Stimulated activated naive B cell treated with anti-CD40 and anti-IgM and Interleukin-4, amounts not matched to agents 10 μg/mL and 1 μg/mL and 100 μg/mL, for 72 hours (primary cell): ENCODE measurements at regions not wholly inside any gene's neighbourhood (a gene's known extent, or its start where the extent isn't known, plus 50 kb on each side); places are given as distances from the start of the nearest gene placed in this dataset.
"Not testable (repeated sequence)": the region's sequence is repeated elsewhere in the genome, so short reads cannot be mapped to it uniquely, and the experiment has no call there.

ENCODE experiments used
- ATAC-seq, 2 donors: fragments of 150-1000 bp; cut with Tn5 transposase; replicated peaks; 2 replicates each; pipeline ENCODE4 v1.10.0; 2021; ENCODE audit warnings: moderate library complexity in 1 of 2
- DNase-seq: peaks from one replicate; pipeline ENCODE4 v3.0.0; 2021
- H3K27ac Mint-ChIP-seq: one replicate; pipeline ENCODE4 v1.8.0; 2022; ENCODE audit warnings: mild to moderate bottlenecking, mixed read lengths
- H3K27me3 Mint-ChIP-seq, 2 donors: one replicate each; pipeline ENCODE4 v1.8.0; 2022; ENCODE audit warnings: mixed read lengths in 2 of 2
- H3K36me3 Mint-ChIP-seq, 2 donors: one replicate each; pipeline ENCODE4 v1.8.0; 2022; ENCODE audit warnings: mixed read lengths in 2 of 2, mild to moderate bottlenecking in 1 of 2
- H3K4me1 Mint-ChIP-seq, 2 donors: one replicate each; pipeline ENCODE4 v1.8.0; 2022; ENCODE audit warnings: mixed read lengths in 2 of 2, mild to moderate bottlenecking in 1 of 2
- H3K4me3 Mint-ChIP-seq, 2 donors: one replicate each; pipeline ENCODE4 v1.8.0; 2022; ENCODE audit warnings: mild to moderate bottlenecking in 2 of 2, mixed read lengths in 2 of 2, moderate library complexity in 1 of 2
- H3K9me3 Mint-ChIP-seq, 2 donors: one replicate each; pipeline ENCODE4 v1.8.0; 2022; ENCODE audit warnings: mixed read lengths in 2 of 2, mild to moderate bottlenecking in 1 of 2

DNA sequence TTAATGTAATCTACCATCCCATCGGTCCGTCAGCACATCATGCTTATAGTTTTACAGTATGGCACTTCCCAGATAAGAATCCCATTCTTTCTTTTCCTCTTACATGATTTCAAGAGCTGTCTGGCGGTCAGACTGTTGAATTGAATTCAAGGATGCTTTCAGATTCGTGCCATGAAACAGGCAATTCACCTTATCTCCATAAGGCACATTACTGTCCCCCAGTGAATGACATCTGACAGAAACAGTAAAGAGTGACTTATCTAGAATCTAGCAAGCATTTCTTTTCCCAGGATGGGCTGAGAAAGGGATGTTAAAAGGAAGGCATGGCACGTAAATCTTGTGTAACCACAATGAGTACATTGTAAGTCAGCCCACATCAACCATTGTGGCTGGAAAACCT is 61.1 kb upstream of the SEM1 start:
- Mint-ChIP-seq H3K4me3 (no peak overlapping the region), H3K36me3 (no peaks in the 10 kb centered on the region), H3K9me3 (peaks cover 0 to 2% of the 10 kb centered on the region in 2 donors), H3K4me1 (no peaks in the 10 kb centered on the region), H3K27ac (no peak overlapping the region), H3K27me3 (peaks cover 5 to 14% of the 10 kb centered on the region in 2 donors)
- no peak for DNase-seq
- no peak for ATAC-seq

GRCh38 chr7:96772139-96772694 is 62.6 kb upstream of the SEM1 start:
- DNase-seq: no peak
- Mint-ChIP-seq H3K4me3 (no peak overlapping the region), H3K36me3 (no peaks in the 10 kb centered on the region), H3K27me3 (peaks cover 5 to 14% of the 10 kb centered on the region in 2 donors), H3K27ac (no peak overlapping the region), H3K9me3 (peaks cover 0 to 2% of the 10 kb centered on the region in 2 donors), H3K4me1 (no peaks in the 10 kb centered on the region)
- ATAC-seq: no peak

- Mint-ChIP-seq H3K9me3 (peaks cover 0 to 2% of the 10 kb centered on the region in 2 donors), H3K36me3 (no peaks in the 10 kb centered on the region), H3K4me1 (no peaks in the 10 kb centered on the region), H3K4me3 (no peak overlapping the region), H3K27ac (no peak overlapping the region), H3K27me3 (peaks cover 5 to 14% of the 10 kb centered on the region in 2 donors)
- ATAC-seq (no peak), DNase-seq (no peak)
Observed at GRCh38 chr7:96773483-96773882, 63.8 kb upstream of the SEM1 start.

- Mint-ChIP-seq H3K27me3 (peaks cover 5 to 14% of the 10 kb centered on the region in 2 donors), H3K4me3 (no peak overlapping the region), H3K4me1 (no peaks in the 10 kb centered on the region), H3K36me3 (no peaks in the 10 kb centered on the region), H3K9me3 (no peaks in the 10 kb centered on the region), H3K27ac (no peak overlapping the region)
- ATAC-seq (no peak), DNase-seq (no peak)
Observed at GRCh38 chr7:96774358-96774757, 64.7 kb upstream of the SEM1 start.

DNA sequence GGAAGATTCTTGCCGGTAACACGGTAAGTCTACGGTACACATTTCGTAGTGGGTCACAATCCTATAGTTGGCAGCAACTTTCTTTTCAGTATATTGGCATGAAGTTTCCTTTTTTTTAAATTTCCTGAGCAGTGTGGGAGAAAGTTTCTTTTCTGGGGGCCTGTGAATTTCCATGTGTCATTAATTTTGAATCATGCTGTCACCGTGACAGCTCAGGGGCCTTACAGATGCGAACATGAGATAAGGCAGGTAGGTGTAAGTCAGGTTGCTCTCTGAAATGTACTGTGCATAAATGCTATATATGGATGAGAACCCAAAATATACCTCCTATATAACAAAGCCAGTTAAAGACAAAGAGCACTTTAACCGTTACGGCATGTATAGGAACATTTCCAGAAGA is 65.4 kb upstream of the SEM1 start:
- Mint-ChIP-seq H3K27me3 (peaks cover 5 to 14% of the 10 kb centered on the region in 2 donors), H3K4me3 (no peak overlapping the region), H3K27ac (no peak overlapping the region), H3K9me3 (no peaks in the 10 kb centered on the region), H3K36me3 (no peaks in the 10 kb centered on the region), H3K4me1 (no peaks in the 10 kb centered on the region)
- DNase-seq: no peak
- no peak for ATAC-seq

DNA sequence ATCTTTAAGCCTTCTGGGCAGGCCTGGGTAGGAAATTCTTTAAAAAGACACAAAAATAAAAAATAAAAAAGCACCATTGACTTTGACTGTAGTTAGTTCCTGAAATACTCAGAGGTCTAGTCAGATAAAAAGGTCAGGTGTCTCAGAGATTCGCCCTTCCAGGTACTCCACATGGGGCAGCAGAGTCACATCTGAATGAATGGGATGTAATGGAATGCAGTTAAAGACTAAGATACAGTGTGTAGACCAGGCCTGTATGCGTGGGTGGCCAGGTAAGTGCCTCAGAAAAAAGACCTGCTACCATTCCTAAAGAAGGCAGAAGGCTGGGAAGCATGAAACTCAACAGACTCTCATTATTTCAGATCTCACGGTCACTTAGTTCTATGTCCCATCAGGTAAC is 68.6 kb upstream of the SEM1 start:
- Mint-ChIP-seq H3K36me3 (no peaks in the 10 kb centered on the region), H3K27me3 (peaks cover 0 to 9% of the 10 kb centered on the region in 2 donors), H3K4me1 (no peaks in the 10 kb centered on the region), H3K9me3 (no peaks in the 10 kb centered on the region), H3K4me3 (no peak overlapping the region), H3K27ac (no peak overlapping the region)
- no peak for DNase-seq
- ATAC-seq: no peak

- H3K27ac Mint-ChIP-seq: no peak overlapping the region
- no peak overlapping the region for H3K4me3 Mint-ChIP-seq
- no peaks in the 10 kb centered on the region for H3K36me3 Mint-ChIP-seq
- ATAC-seq: no peak
- peaks cover 4 to 5% of the 10 kb centered on the region in 2 donors for H3K27me3 Mint-ChIP-seq
- no peaks in the 10 kb centered on the region for H3K4me1 Mint-ChIP-seq
- H3K9me3 Mint-ChIP-seq: no peaks in the 10 kb centered on the region
- no peak for DNase-seq
Observed at GRCh38 chr7:96781919-96782318, 72.3 kb upstream of the SEM1 start.

DNA sequence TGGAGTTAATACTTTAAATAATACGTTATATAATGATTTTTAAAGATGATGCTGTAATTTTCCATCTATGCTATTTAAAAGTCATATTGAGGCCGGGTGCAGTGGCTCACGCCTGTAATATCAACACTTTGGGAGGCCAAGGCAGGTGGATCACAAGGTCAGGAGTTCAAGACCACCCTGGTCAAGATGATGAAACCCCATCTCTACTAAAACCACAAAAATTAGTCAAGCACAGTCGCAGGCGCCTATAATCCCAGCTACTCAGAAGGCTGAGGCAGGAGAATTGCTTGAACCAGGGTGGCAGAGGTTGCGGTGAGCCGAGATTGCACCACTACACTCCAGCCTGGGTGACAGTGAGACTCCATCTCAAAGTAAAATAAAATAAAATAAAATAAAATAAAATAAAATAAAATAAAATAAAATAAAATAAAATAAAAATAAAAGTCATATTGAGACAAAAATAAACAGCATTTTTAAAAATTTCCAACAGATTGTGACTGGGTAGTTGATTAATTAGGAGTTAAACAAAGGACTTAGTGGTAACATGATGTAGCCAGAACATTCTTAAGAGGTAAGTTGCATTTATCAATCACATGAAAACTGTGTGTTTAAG is 73.1 kb upstream of the SEM1 start:
- not testable (repeated sequence) for H3K27me3 Mint-ChIP-seq, H3K9me3 Mint-ChIP-seq, H3K36me3 Mint-ChIP-seq, H3K4me3 Mint-ChIP-seq, H3K4me1 Mint-ChIP-seq, DNase-seq, H3K27ac Mint-ChIP-seq, ATAC-seq

GRCh38 chr7:96784597-96784996 is 75.0 kb upstream of the SEM1 start:
- no peak overlapping the region for H3K27ac Mint-ChIP-seq
- no peaks in the 10 kb centered on the region for H3K36me3 Mint-ChIP-seq
- no peak overlapping the region for H3K4me3 Mint-ChIP-seq
- ATAC-seq (no peak), DNase-seq (no peak)
- peaks cover 4 to 5% of the 10 kb centered on the region in 2 donors for H3K27me3 Mint-ChIP-seq
- H3K9me3 Mint-ChIP-seq: no peaks in the 10 kb centered on the region
- H3K4me1 Mint-ChIP-seq: no peaks in the 10 kb centered on the region

GRCh38 chr7:96786261-96786997 is 76.8 kb upstream of the SEM1 start:
- H3K4me1 Mint-ChIP-seq: peaks cover 0 to 3% of the 10 kb centered on the region in 2 donors
- no peak overlapping the region for H3K27ac Mint-ChIP-seq
- ATAC-seq (no peak), DNase-seq (no peak)
- no peaks in the 10 kb centered on the region for H3K9me3 Mint-ChIP-seq
- H3K4me3 Mint-ChIP-seq: no peak overlapping the region
- no peaks in the 10 kb centered on the region for H3K36me3 Mint-ChIP-seq
- H3K27me3 Mint-ChIP-seq: peaks cover 4 to 5% of the 10 kb centered on the region in 2 donors

GRCh38 chr7:96786998-96787395 is 77.4 kb upstream of the SEM1 start:
- no peak overlapping the region for H3K27ac Mint-ChIP-seq
- no peaks in the 10 kb centered on the region for H3K36me3 Mint-ChIP-seq
- DNase-seq (no peak), ATAC-seq (no peak)
- H3K4me3 Mint-ChIP-seq: no peak overlapping the region
- peaks cover 0 to 3% of the 10 kb centered on the region in 2 donors for H3K4me1 Mint-ChIP-seq
- H3K9me3 Mint-ChIP-seq: peaks cover 0 to 2% of the 10 kb centered on the region in 2 donors
- peaks cover 4 to 11% of the 10 kb centered on the region in 2 donors for H3K27me3 Mint-ChIP-seq

- peaks cover 11 to 12% of the 10 kb centered on the region in 2 donors for H3K27me3 Mint-ChIP-seq
- H3K36me3 Mint-ChIP-seq: no peaks in the 10 kb centered on the region
- ATAC-seq: no peak
- no peak overlapping the region for H3K27ac Mint-ChIP-seq
- no peak overlapping the region for H3K4me3 Mint-ChIP-seq
- H3K9me3 Mint-ChIP-seq: peaks cover 2 to 4% of the 10 kb centered on the region in 2 donors
- no peak for DNase-seq
- H3K4me1 Mint-ChIP-seq: peaks cover 0 to 3% of the 10 kb centered on the region in 2 donors
Observed at GRCh38 chr7:96789914-96790313, 80.3 kb upstream of the SEM1 start.

DNA sequence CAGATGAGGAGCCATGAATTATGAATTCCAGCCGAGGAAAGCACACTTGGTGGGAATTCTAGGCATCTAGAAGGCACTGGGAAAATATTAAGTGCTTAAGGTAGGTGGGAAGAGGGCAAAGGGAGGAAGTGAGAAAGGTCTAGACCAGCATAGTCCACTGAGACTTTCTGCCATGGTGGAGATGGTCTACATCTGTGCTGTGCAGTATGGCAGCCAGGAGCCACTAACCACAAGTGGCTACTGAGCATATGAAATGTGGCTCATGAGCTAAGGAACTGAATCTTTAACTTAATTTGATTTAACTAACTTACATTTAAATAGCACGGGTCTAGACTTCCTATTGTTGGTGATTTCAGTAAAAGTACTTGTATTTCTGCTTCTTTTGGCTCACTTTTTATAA is 82.5 kb upstream of the SEM1 start:
- H3K36me3 Mint-ChIP-seq: no peaks in the 10 kb centered on the region
- no peak for ATAC-seq

GRCh38 chr7:96794063-96794462 is 84.4 kb upstream of the SEM1 start:
- peaks cover 2 to 8% of the 10 kb centered on the region in 2 donors for H3K9me3 Mint-ChIP-seq
- H3K36me3 Mint-ChIP-seq: no peaks in the 10 kb centered on the region
- peaks cover 5 to 14% of the 10 kb centered on the region in 2 donors for H3K27me3 Mint-ChIP-seq
- no peak for ATAC-seq
- H3K4me3 Mint-ChIP-seq: no peak overlapping the region
- peaks cover 0 to 3% of the 10 kb centered on the region in 2 donors for H3K4me1 Mint-ChIP-seq
- no peak overlapping the region for H3K27ac Mint-ChIP-seq
- no peak for DNase-seq

More for the DNA sequence above, 82.5 kb upstream of the SEM1 start:
- Mint-ChIP-seq H3K4me3 (no peak overlapping the region), H3K27ac (no peak overlapping the region), H3K27me3 (peaks cover 5 to 8% of the 10 kb centered on the region in 2 donors), H3K9me3 (peaks cover 2 to 4% of the 10 kb centered on the region in 2 donors), H3K4me1 (peaks cover 0 to 3% of the 10 kb centered on the region in 2 donors)
- no peak for DNase-seq

DNA sequence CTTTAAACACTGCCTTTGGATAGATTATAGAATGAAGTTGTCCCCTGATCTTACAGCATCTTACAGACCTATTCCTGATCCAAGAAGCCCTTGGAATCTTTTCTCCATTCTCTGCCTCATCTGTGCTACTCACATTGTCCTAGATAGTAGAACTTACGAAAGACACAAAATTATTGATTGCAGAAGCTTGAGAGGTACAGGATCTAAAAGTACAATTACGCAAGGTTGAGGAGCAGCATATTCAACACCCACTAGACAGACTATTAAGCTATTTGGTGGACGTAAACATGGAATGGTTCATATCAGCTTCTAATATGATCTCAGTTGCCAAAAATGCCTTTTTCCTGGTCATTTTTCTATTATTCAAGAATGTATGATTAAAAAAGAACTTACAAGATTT is 90.5 kb upstream of the SEM1 start:
- Mint-ChIP-seq H3K27me3 (peaks cover 0 to 6% of the 10 kb centered on the region in 2 donors), H3K27ac (no peak overlapping the region), H3K9me3 (peaks cover 0 to 4% of the 10 kb centered on the region in 2 donors), H3K36me3 (no peaks in the 10 kb centered on the region), H3K4me3 (no peak overlapping the region), H3K4me1 (no peaks in the 10 kb centered on the region)
- no peak for ATAC-seq
- no peak for DNase-seq
